Effector memory CD8-positive, alpha-beta T cell (primary cell): ENCODE measurements at regions not wholly inside any gene's neighbourhood (a gene's known extent, or its start where the extent isn't known, plus 50 kb on each side); places are given as distances from the start of the nearest gene placed in this dataset.
"Not testable (repeated sequence)": the region's sequence is repeated elsewhere in the genome, so short reads cannot be mapped to it uniquely, and the experiment has no call there.

Experiments
- ATAC-seq: fragments of 150-1000 bp; cut with Tn5 transposase; replicated peaks from 2 replicates; pipeline ENCODE4 v1.10.0; 2021; ENCODE audit warnings: mild to moderate bottlenecking, moderate library complexity
- DNase-seq, 3 experiments: peaks; one replicate each; pipeline ENCODE4 v3.0.0; 2021
- H3K27ac Mint-ChIP-seq, 2 donors: one replicate each; pipeline ENCODE4 v1.8.0; 2022; ENCODE audit warnings: mild to moderate bottlenecking in 2 of 2, mixed read lengths in 2 of 2, moderate library complexity in 2 of 2
- H3K27me3 Mint-ChIP-seq, 2 donors: one replicate each; pipeline ENCODE4 v1.8.0; 2022; ENCODE audit warnings: mixed read lengths in 2 of 2
- H3K36me3 Mint-ChIP-seq: one replicate; pipeline ENCODE4 v1.8.0; 2022; ENCODE audit warnings: mild to moderate bottlenecking, moderate library complexity, mixed read lengths; ENCODE audit not compliant: insufficient read depth
- H3K4me1 Mint-ChIP-seq, 2 donors: one replicate each; pipeline ENCODE4 v1.8.0; 2022; ENCODE audit warnings: low read depth in 2 of 2, mixed read lengths in 2 of 2
- H3K4me3 Mint-ChIP-seq, 2 donors: one replicate each; pipeline ENCODE4 v1.8.0; 2022; ENCODE audit warnings: mild to moderate bottlenecking in 2 of 2, mixed read lengths in 2 of 2, moderate library complexity in 2 of 2
- H3K9me3 Mint-ChIP-seq, 2 donors: one replicate each; pipeline ENCODE4 v1.8.0; 2022; ENCODE audit warnings: mixed read lengths in 2 of 2

GRCh38 chr11:12608678-12609077, 65.5 kb upstream of the TEAD1 start:
- peaks cover 18 to 36% of the 10 kb centered on the region in 2 donors for H3K27me3 Mint-ChIP-seq
- not testable (repeated sequence) for H3K4me1 Mint-ChIP-seq, H3K9me3 Mint-ChIP-seq, H3K27ac Mint-ChIP-seq, ATAC-seq, H3K36me3 Mint-ChIP-seq, DNase-seq, H3K4me3 Mint-ChIP-seq

- Mint-ChIP-seq H3K27ac (no peak overlapping the region), H3K27me3 (peaks cover 0 to 23% of the 10 kb centered on the region in 2 donors), H3K4me1 (no peaks in the 10 kb centered on the region), H3K4me3 (no peak overlapping the region), H3K9me3 (peaks cover 7 to 9% of the 10 kb centered on the region in 2 donors), H3K36me3 (no peaks in the 10 kb centered on the region)
- DNase-seq, result no peak
- ATAC-seq, result no peak
Measured at GRCh38 chr11:12611352-12611751, 62.9 kb upstream of the TEAD1 start.

DNA sequence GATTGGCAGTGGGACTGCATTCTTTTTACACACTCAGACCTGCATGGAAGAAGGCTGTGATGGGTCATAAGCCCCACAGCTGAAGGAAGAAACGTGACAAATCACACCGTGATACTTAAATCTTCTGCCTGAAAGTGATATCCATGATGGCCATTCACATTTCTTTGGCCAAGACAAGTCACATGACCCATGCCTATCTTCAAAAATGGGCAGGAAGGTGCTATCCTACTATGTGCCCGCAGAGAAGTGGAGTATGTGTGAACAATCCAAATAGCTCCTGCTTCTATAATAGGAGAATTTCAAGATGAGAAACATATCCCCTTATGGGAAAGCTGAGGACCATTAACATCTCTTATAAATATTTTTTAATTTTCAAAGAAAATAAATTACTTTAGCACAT, 56.6 kb upstream of the TEAD1 start:
- Mint-ChIP-seq H3K27me3 (peaks cover 10 to 28% of the 10 kb centered on the region in 2 donors), H3K36me3 (no peaks in the 10 kb centered on the region), H3K9me3 (peaks cover 1 to 7% of the 10 kb centered on the region in 2 donors), H3K4me3 (no peak overlapping the region), H3K4me1 (no peaks in the 10 kb centered on the region), H3K27ac (no peak overlapping the region)
- ATAC-seq (no peak), DNase-seq (no peak)

DNA sequence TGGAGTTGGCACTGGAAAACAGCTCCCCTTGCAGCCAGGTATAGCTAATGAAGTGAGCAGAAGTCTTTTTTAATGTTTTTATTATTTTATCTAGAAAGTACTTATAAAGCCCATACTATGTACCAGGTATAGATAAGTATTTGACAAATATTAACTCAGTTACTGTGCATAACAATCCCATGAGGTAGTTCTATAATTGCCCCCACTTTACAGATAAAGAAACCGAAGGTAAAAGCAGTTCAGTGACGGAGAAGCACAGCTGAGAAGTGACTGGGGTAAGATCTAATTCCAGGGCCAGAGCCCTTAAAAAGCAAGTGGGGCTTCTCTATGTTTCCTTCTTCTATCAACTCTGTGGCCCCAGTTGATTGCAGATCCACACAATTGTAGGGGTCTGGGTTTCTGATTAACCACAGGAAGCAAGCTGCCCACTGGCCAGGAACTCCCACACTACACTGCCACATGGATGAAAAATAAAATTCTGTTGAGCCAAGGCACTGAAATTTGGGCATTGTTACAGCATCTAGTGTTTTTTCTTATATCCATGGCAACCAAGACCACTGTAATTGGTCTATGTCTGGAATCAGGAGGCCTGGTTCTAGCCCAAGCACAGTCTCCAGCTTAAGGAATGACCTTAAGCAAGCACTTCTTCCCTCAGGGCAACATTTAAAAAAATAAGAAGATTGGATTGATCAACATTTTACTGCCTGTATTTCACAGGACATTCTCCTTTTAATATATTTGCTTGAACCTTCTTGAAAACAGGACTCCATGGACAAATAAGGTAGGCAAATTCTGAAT, 55.3 kb upstream of the TEAD1 start:
- no peak for DNase-seq
- Mint-ChIP-seq H3K4me3 (no peak overlapping the region), H3K27me3 (peaks cover 10 to 15% of the 10 kb centered on the region in 2 donors), H3K27ac (no peak overlapping the region), H3K36me3 (no peaks in the 10 kb centered on the region), H3K4me1 (no peaks in the 10 kb centered on the region), H3K9me3 (peaks cover 3 to 7% of the 10 kb centered on the region in 2 donors)
- ATAC-seq, result no peak

GRCh38 chr11:12623869-12624268, 50.4 kb upstream of the TEAD1 start:
- Mint-ChIP-seq H3K4me3 (no peak overlapping the region), H3K27ac (no peak overlapping the region)
- no peak for DNase-seq

More at GRCh38 chr11:12623869-12624268, 50.4 kb upstream of the TEAD1 start:
- Mint-ChIP-seq H3K4me1 (no peaks in the 10 kb centered on the region), H3K27me3 (peaks cover 10 to 22% of the 10 kb centered on the region in 2 donors), H3K9me3 (peaks cover 5 to 7% of the 10 kb centered on the region in 2 donors), H3K36me3 (no peaks in the 10 kb centered on the region)
- ATAC-seq, result no peak
